Tibial nerve (tissue), 4 donors: ENCODE measurements at regions not wholly inside any gene's neighbourhood (a gene's known extent, or its start where the extent isn't known, plus 50 kb on each side); places are given as distances from the start of the nearest gene placed in this dataset.

ENCODE experiments used
- DNase-seq, 2 donors: peaks; one replicate each; pipeline ENCODE4 v3.0.0-alpha.2; 2019; ENCODE audit warnings: low spot score in 2 of 2
- H3K27ac ChIP-seq, 4 donors: fragments of 200-600 bp; sonication (generic) in 3 of 4; one replicate each; pipeline ENCODE4 v1.5.1; 2017 to 2019; ENCODE audit warnings: mild to moderate bottlenecking in 1 of 4
- H3K27me3 ChIP-seq, 2 donors: fragments of 200-600 bp; sonication (generic) in 1 of 2; one replicate each; pipeline versions ENCODE4 v1.5.1 to v1.6.0; 2017 to 2019
- H3K36me3 ChIP-seq, 3 donors: fragments of 200-600 bp; sonication (generic); one replicate each; pipeline ENCODE4 v1.5.1; 2018 to 2019
- H3K4me1 ChIP-seq, 4 donors: fragments of 200-600 bp; sonication (generic) in 3 of 4; one replicate each; pipeline ENCODE4 v1.5.1; 2017 to 2019
- H3K4me3 ChIP-seq, 4 donors: fragments of 200-600 bp; sonication (generic) in 3 of 4; one replicate each; pipeline ENCODE4 v1.5.1; 2017 to 2019; ENCODE audit warnings: mild to moderate bottlenecking in 1 of 4, moderate library complexity in 1 of 4
- H3K9me3 ChIP-seq, 4 donors: fragments of 200-600 bp; sonication (generic) in 3 of 4; one replicate each; pipeline ENCODE4 v1.5.1; 2017 to 2019
- CTCF ChIP-seq, 5 experiments: fragments of 200-600 bp in 3 of 5; fragments of 450-650 bp in 2 of 5; sonication (generic) in 3 of 5; IDR thresholded peaks; one replicate each; pipeline ENCODE4 v1.5.1; 2016 to 2019; ENCODE audit warnings: antibody characterized with exemption in 5 of 5, mild to moderate bottlenecking in 3 of 5, moderate library complexity in 2 of 5
- EP300 ChIP-seq, 2 donors: sonication (generic); formaldehyde crosslinking; IDR thresholded peaks; one replicate each; pipeline ENCODE4 v1.6.1; 2017; ENCODE audit warnings: antibody characterized with exemption in 2 of 2, mild to moderate bottlenecking in 1 of 2
- POLR2A ChIP-seq, 2 donors: fragments of 450-650 bp; IDR thresholded peaks; one replicate each; pipeline ENCODE4 v1.6.1; 2017; ENCODE audit warnings: antibody characterized with exemption in 2 of 2, mild to moderate bottlenecking in 2 of 2, moderate library complexity in 2 of 2
- WGBS, 2 donors: methylation state at CpG; one replicate each; pipeline ENCODE4 v1.1.5; 2018; 5-methylcytosine and 5-hydroxymethylcytosine counted together

GRCh38 chr15:99911816-99912215, 178.6 kb upstream of the LYSMD4 start:
- no peak for TF ChIP-seq EP300 (IDR thresholded peaks at IDR 0.05)
- TF ChIP-seq POLR2A (IDR thresholded peaks at IDR 0.05) = no peak
- TF ChIP-seq CTCF (IDR thresholded peaks at IDR 0.05) = no peak
- H3K27me3 ChIP-seq = no peaks in the 10 kb centered on the region
- 13 to 34% methylated on average over 5 of the region's 5 CpGs for WGBS, 2 donors
- DNase-seq = no peak
- H3K4me1 ChIP-seq = peaks cover 0 to 18% (median 3%) of the 10 kb centered on the region in 4 donors
- H3K36me3 ChIP-seq = no peaks in the 10 kb centered on the region
- H3K9me3 ChIP-seq = no peaks in the 10 kb centered on the region
- no peak overlapping the region for H3K4me3 ChIP-seq
- no peak overlapping the region for H3K27ac ChIP-seq

GRCh38 chr15:99909592-99910295, 176.5 kb upstream of the LYSMD4 start:
- no peak overlapping the region for H3K4me3 ChIP-seq
- no peak overlapping the region for H3K27ac ChIP-seq
- H3K4me1 ChIP-seq = peaks cover 0 to 7% (median 0%) of the 10 kb centered on the region in 4 donors
- no peaks in the 10 kb centered on the region for H3K36me3 ChIP-seq
- 71 to 75% methylated on average over 13 of the region's 13 CpGs for WGBS, 2 donors
- DNase-seq = no peak
- no peak for TF ChIP-seq POLR2A (IDR thresholded peaks at IDR 0.05)
- no peak for TF ChIP-seq EP300 (IDR thresholded peaks at IDR 0.05)
- TF ChIP-seq CTCF (IDR thresholded peaks at IDR 0.05) = no peak
- no peaks in the 10 kb centered on the region for H3K9me3 ChIP-seq
- H3K27me3 ChIP-seq = no peaks in the 10 kb centered on the region

GRCh38 chr15:99907698-99908097, 174.5 kb upstream of the LYSMD4 start:
- Histone ChIP-seq H3K4me3 (no peak overlapping the region), H3K9me3 (no peaks in the 10 kb centered on the region), H3K27me3 (no peaks in the 10 kb centered on the region), H3K27ac (no peak overlapping the region), H3K4me1 (peaks cover 0 to 7% (median 0%) of the 10 kb centered on the region in 4 donors), H3K36me3 (no peaks in the 10 kb centered on the region)
- DNase-seq = no peak
- WGBS, 2 donors = 86 to 93% methylated on average over 3 of the region's 3 CpGs
- TF ChIP-seq CTCF (IDR thresholded peaks at IDR 0.05) (no peak), EP300 (IDR thresholded peaks at IDR 0.05) (no peak)

GRCh38 chr15:99906793-99907192, 173.6 kb upstream of the LYSMD4 start:
- H3K27ac ChIP-seq = no peak overlapping the region
- H3K9me3 ChIP-seq = no peaks in the 10 kb centered on the region
- WGBS, 2 donors = 77 to 88% methylated on average over 4 of the region's 4 CpGs
- DNase-seq = no peak
- H3K4me3 ChIP-seq = no peak overlapping the region
- H3K36me3 ChIP-seq = no peaks in the 10 kb centered on the region
- no peak for TF ChIP-seq EP300 (IDR thresholded peaks at IDR 0.05)
- TF ChIP-seq CTCF (IDR thresholded peaks at IDR 0.05) = no peak
- no peak for TF ChIP-seq POLR2A (IDR thresholded peaks at IDR 0.05)
- peaks cover 0 to 4% (median 0%) of the 10 kb centered on the region in 4 donors for H3K4me1 ChIP-seq
- H3K27me3 ChIP-seq = no peaks in the 10 kb centered on the region

GRCh38 chr15:99906311-99906710, 173.1 kb upstream of the LYSMD4 start:
- Histone ChIP-seq H3K4me1 (no peaks in the 10 kb centered on the region), H3K36me3 (no peaks in the 10 kb centered on the region), H3K27me3 (no peaks in the 10 kb centered on the region), H3K9me3 (no peaks in the 10 kb centered on the region), H3K4me3 (no peak overlapping the region), H3K27ac (no peak overlapping the region)
- 72 to 73% methylated on average over 5 of the region's 5 CpGs for WGBS, 2 donors
- no peak for DNase-seq
- TF ChIP-seq EP300 (IDR thresholded peaks at IDR 0.05) = no peak
- TF ChIP-seq CTCF (IDR thresholded peaks at IDR 0.05) = no peak
- no peak for TF ChIP-seq POLR2A (IDR thresholded peaks at IDR 0.05)
